ENCODE measurements at regions not wholly inside any gene's neighbourhood (a gene's known extent, or its start where the extent isn't known, plus 50 kb on each side); places are given as distances from the start of the nearest gene placed in this dataset.

GRCh38 chr5:122229551-122229950, 82.5 kb upstream of the SNCAIP start:
- no peak for TF ChIP-seq CTCF (IDR thresholded peaks at IDR 0.05; ENCODE audit: insufficient read depth, low read depth, low read length)
- DNase-seq (ENCODE audit: low read depth), result no peak
- H3K4me3 ChIP-seq (ENCODE audit: low read depth, low read length), result no peak overlapping the region

- no peak overlapping the region for H3K4me3 ChIP-seq (ENCODE audit: low read depth, low read length)
- no peak for DNase-seq (ENCODE audit: low read depth)
- TF ChIP-seq CTCF (IDR thresholded peaks at IDR 0.05; ENCODE audit: insufficient read depth, low read depth, low read length), result no peak
Observed at GRCh38 chr5:122236270-122237040, 75.6 kb upstream of the SNCAIP start.

GRCh38 chr5:122237906-122238305, 74.1 kb upstream of the SNCAIP start:
- no peak for DNase-seq (ENCODE audit: low read depth)
- no peak for TF ChIP-seq CTCF (IDR thresholded peaks at IDR 0.05; ENCODE audit: insufficient read depth, low read depth, low read length)
- H3K4me3 ChIP-seq (ENCODE audit: low read depth, low read length), result no peak overlapping the region

GRCh38 chr5:122252319-122252718, 59.7 kb upstream of the SNCAIP start:
- TF ChIP-seq CTCF (IDR thresholded peaks at IDR 0.05; ENCODE audit: insufficient read depth, low read depth, low read length), result no peak
- DNase-seq (ENCODE audit: low read depth), result peak; percentile 37
- no peak overlapping the region for H3K4me3 ChIP-seq (ENCODE audit: low read depth, low read length)

GRCh38 chr5:122253794-122254193, 58.2 kb upstream of the SNCAIP start:
- no peak overlapping the region for H3K4me3 ChIP-seq (ENCODE audit: low read depth, low read length)
- TF ChIP-seq CTCF (IDR thresholded peaks at IDR 0.05; ENCODE audit: insufficient read depth, low read depth, low read length), result no peak
- DNase-seq (ENCODE audit: low read depth), result no peak

GRCh38 chr5:122256388-122256787, 55.6 kb upstream of the SNCAIP start:
- no peak overlapping the region for H3K4me3 ChIP-seq (ENCODE audit: low read depth, low read length)
- DNase-seq (ENCODE audit: low read depth), result no peak
- TF ChIP-seq CTCF (IDR thresholded peaks at IDR 0.05; ENCODE audit: insufficient read depth, low read depth, low read length), result no peak

- no peak for DNase-seq (ENCODE audit: low read depth)
- TF ChIP-seq CTCF (IDR thresholded peaks at IDR 0.05; ENCODE audit: insufficient read depth, low read depth, low read length), result no peak
- H3K4me3 ChIP-seq (ENCODE audit: low read depth, low read length), result no peak overlapping the region
Observed at GRCh38 chr5:122257000-122257399, 55.0 kb upstream of the SNCAIP start.
